ENCODE measurements at regions not wholly inside any gene's neighbourhood (a gene's known extent, or its start where the extent isn't known, plus 50 kb on each side); places are given as distances from the start of the nearest gene placed in this dataset.

- DNase-seq (ENCODE audit: extremely low spot score): no peak
- ChIA-PET CTCF (no interaction called here), POLR2A (no interaction called here)
- TF ChIP-seq PKNOX1 (IDR thresholded peaks at IDR 0.05): no peak
These were observed 103.6 kb upstream of the BACE2 start for GRCh38 chr21:41064334-41064791.

GRCh38 chr21:41064951-41065350, 103.0 kb upstream of the BACE2 start:
- no peak for TF ChIP-seq HDGF (IDR thresholded peaks at IDR 0.05; ENCODE audit: borderline replicate concordance)
- no peak for TF ChIP-seq LEF1 (IDR thresholded peaks at IDR 0.05; ENCODE audit: borderline replicate concordance)
- no peak for TF ChIP-seq PKNOX1 (IDR thresholded peaks at IDR 0.05)
- TF ChIP-seq SP1 (IDR thresholded peaks at IDR 0.05): no peak
- TF ChIP-seq SUZ12 (IDR thresholded peaks at IDR 0.05): no peak
- TF ChIP-seq ELF4 (IDR thresholded peaks at IDR 0.05): no peak
- no peak for TF ChIP-seq ZNF384 (IDR thresholded peaks at IDR 0.05)
- no peak for TF ChIP-seq FOXK2 (IDR thresholded peaks at IDR 0.05)
- TF ChIP-seq NFRKB (IDR thresholded peaks at IDR 0.05): no peak
- TF ChIP-seq L3MBTL2 (conservative IDR thresholded peaks at IDR 0.05): no peak
- TF ChIP-seq ARNT (IDR thresholded peaks at IDR 0.05): no peak
- no peak for TF ChIP-seq TARDBP (IDR thresholded peaks at IDR 0.05)
- TF ChIP-seq FOXM1 (IDR thresholded peaks at IDR 0.05; ENCODE audit: borderline replicate concordance): no peak
- no peak for TF ChIP-seq BHLHE40 (IDR thresholded peaks at IDR 0.05; ENCODE audit: borderline replicate concordance)
- no peak for TF ChIP-seq FOXA1 (IDR thresholded peaks at IDR 0.05)
- no peak for TF ChIP-seq CTBP1 (IDR thresholded peaks at IDR 0.05; ENCODE audit: borderline replicate concordance)
- DNase-seq (ENCODE audit: extremely low spot score): no peak

GRCh38 chr21:41065539-41065938, 102.4 kb upstream of the BACE2 start:
- no peak for DNase-seq (ENCODE audit: extremely low spot score)
- TF ChIP-seq SP1 (IDR thresholded peaks at IDR 0.05) (no peak), ELF4 (IDR thresholded peaks at IDR 0.05) (no peak), CTBP1 (IDR thresholded peaks at IDR 0.05; ENCODE audit: borderline replicate concordance) (no peak)
- ChIA-PET CTCF (no interaction called here), POLR2A (no interaction called here)

More at GRCh38 chr21:41064951-41065350, 103.0 kb upstream of the BACE2 start:
- ChIA-PET POLR2A (no interaction called here), CTCF (no interaction called here)

GRCh38 chr21:41066086-41066938, 101.6 kb upstream of the BACE2 start:
- ChIA-PET POLR2A (no interaction called here), CTCF (no interaction called here)
- DNase-seq (ENCODE audit: extremely low spot score): no peak
- TF ChIP-seq CTBP1 (IDR thresholded peaks at IDR 0.05; ENCODE audit: borderline replicate concordance) (no peak), HDGF (IDR thresholded peaks at IDR 0.05; ENCODE audit: borderline replicate concordance) (no peak), LEF1 (IDR thresholded peaks at IDR 0.05; ENCODE audit: borderline replicate concordance) (no peak), L3MBTL2 (conservative IDR thresholded peaks at IDR 0.05) (no peak), FOXM1 (IDR thresholded peaks at IDR 0.05; ENCODE audit: borderline replicate concordance) (no peak), ZNF384 (IDR thresholded peaks at IDR 0.05) (no peak), NFRKB (IDR thresholded peaks at IDR 0.05) (no peak), SUZ12 (IDR thresholded peaks at IDR 0.05) (no peak), FOXK2 (IDR thresholded peaks at IDR 0.05) (no peak), SP1 (IDR thresholded peaks at IDR 0.05) (no peak), BHLHE40 (IDR thresholded peaks at IDR 0.05; ENCODE audit: borderline replicate concordance) (no peak), FOXA1 (IDR thresholded peaks at IDR 0.05) (no peak), PKNOX1 (IDR thresholded peaks at IDR 0.05) (no peak), ARNT (IDR thresholded peaks at IDR 0.05) (no peak), TARDBP (IDR thresholded peaks at IDR 0.05) (no peak)

- CTCF ChIA-PET: no interaction called here
- no peak for DNase-seq (ENCODE audit: extremely low spot score)
- TF ChIP-seq L3MBTL2 (conservative IDR thresholded peaks at IDR 0.05) (no peak), FOXA1 (IDR thresholded peaks at IDR 0.05) (no peak), TARDBP (IDR thresholded peaks at IDR 0.05) (no peak), FOXK2 (IDR thresholded peaks at IDR 0.05) (no peak), SP1 (IDR thresholded peaks at IDR 0.05) (no peak), FOXM1 (IDR thresholded peaks at IDR 0.05; ENCODE audit: borderline replicate concordance) (no peak), NFRKB (IDR thresholded peaks at IDR 0.05) (no peak), PKNOX1 (IDR thresholded peaks at IDR 0.05) (no peak), CTBP1 (IDR thresholded peaks at IDR 0.05; ENCODE audit: borderline replicate concordance) (no peak), ZNF384 (IDR thresholded peaks at IDR 0.05) (no peak), ARNT (IDR thresholded peaks at IDR 0.05) (no peak), SUZ12 (IDR thresholded peaks at IDR 0.05) (no peak), BHLHE40 (IDR thresholded peaks at IDR 0.05; ENCODE audit: borderline replicate concordance) (no peak)
- POLR2A ChIA-PET: no interaction called here
These were observed 100.3 kb upstream of the BACE2 start for GRCh38 chr21:41067709-41068108.

- CTCF ChIA-PET: interaction anchor here (0.6 to 1.3 kb wide), 2 partner anchors 592 to 602 kb away, joined by 3 read pairs; no protein-coding TSS in a partner anchor
- no peak for DNase-seq (ENCODE audit: extremely low spot score)
- no peak for TF ChIP-seq ARNT (IDR thresholded peaks at IDR 0.05)
- no peak for TF ChIP-seq PKNOX1 (IDR thresholded peaks at IDR 0.05)
- no peak for TF ChIP-seq HDGF (IDR thresholded peaks at IDR 0.05; ENCODE audit: borderline replicate concordance)
- TF ChIP-seq TARDBP (IDR thresholded peaks at IDR 0.05): no peak
- no peak for TF ChIP-seq FOXA1 (IDR thresholded peaks at IDR 0.05)
- TF ChIP-seq FOXM1 (IDR thresholded peaks at IDR 0.05; ENCODE audit: borderline replicate concordance): no peak
- TF ChIP-seq FOXK2 (IDR thresholded peaks at IDR 0.05): no peak
- no peak for TF ChIP-seq ZNF384 (IDR thresholded peaks at IDR 0.05)
- TF ChIP-seq ELF4 (IDR thresholded peaks at IDR 0.05): no peak
- TF ChIP-seq BHLHE40 (IDR thresholded peaks at IDR 0.05; ENCODE audit: borderline replicate concordance): no peak
- TF ChIP-seq SP1 (IDR thresholded peaks at IDR 0.05): no peak
- no peak for TF ChIP-seq NFRKB (IDR thresholded peaks at IDR 0.05)
- no peak for TF ChIP-seq LEF1 (IDR thresholded peaks at IDR 0.05; ENCODE audit: borderline replicate concordance)
- TF ChIP-seq SUZ12 (IDR thresholded peaks at IDR 0.05): no peak
- TF ChIP-seq L3MBTL2 (conservative IDR thresholded peaks at IDR 0.05): no peak
- TF ChIP-seq CTBP1 (IDR thresholded peaks at IDR 0.05; ENCODE audit: borderline replicate concordance): no peak
- POLR2A ChIA-PET: no interaction called here
These were observed 99.5 kb upstream of the BACE2 start for GRCh38 chr21:41068496-41068895.

Measured in HEK293T (cell line).